NCI-H1092 treated with DMSO at 0.1 percent for 48 hours (cell line): ENCODE measurements at regions not wholly inside any gene's neighbourhood (a gene's known extent, or its start where the extent isn't known, plus 50 kb on each side); places are given as distances from the start of the nearest gene placed in this dataset.

Source experiments
- DNase-seq: peaks from one replicate; lab custom pipeline; 2025; lab: John Stamatoyannopoulos, UW

DNA sequence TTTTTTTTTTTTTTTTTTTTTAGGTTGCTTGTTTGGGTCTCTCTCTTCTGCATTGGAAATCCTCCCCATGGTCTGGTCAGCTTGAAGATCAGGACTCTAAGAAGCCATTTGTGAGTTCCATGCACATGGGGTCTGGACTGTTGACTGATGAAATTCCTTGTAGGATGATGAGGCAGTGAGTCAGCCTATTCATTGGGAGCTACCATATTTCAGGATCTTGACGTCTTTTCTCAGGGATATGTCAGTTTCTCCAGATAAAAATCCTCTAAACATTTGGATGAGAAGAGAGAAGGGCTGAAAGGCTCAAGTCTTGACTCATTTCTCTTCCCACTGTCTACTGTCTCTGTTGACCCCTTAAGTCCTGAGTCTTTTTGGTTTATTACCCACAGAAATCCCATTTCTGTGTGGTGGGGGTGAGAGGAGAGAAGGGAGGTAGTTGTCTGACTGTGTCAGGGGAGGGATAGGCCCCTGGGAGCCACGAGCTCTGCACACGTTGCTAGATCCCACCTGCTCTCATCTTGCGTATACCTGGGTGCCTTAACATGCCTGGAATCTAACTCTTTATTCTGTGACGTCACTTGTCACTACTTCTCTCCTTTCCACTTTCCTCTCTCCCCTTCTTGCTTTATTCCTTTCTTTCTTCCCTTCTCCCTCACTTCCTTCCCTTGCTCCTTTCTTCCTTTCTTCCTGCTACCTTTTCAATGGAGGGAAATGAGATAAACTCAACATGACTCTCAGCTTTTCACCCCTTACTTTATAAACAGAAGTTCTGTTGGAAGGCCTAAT lies 333.1 kb upstream of the XYLT1 start:
- DNase-seq = no peak

DNA sequence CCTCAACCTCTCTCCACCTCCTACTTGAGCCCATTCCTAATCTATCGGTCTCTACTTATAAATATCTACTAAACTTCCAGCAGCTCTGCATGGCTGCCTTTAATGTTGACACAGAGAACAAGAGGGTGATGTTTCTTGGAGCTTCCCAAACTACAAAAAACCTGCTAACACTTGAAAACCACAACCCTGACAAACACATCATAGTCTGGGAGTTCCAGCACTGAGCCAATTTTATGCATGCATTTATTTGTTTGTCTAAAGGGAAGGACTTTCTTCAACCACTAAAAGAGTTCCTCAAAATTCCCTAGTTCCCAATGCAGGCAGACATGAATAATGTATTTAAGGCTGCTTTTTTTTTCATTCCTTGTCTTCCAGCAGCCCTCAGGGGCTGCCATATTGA lies 331.8 kb upstream of the XYLT1 start:
- DNase-seq = no peak

DNA sequence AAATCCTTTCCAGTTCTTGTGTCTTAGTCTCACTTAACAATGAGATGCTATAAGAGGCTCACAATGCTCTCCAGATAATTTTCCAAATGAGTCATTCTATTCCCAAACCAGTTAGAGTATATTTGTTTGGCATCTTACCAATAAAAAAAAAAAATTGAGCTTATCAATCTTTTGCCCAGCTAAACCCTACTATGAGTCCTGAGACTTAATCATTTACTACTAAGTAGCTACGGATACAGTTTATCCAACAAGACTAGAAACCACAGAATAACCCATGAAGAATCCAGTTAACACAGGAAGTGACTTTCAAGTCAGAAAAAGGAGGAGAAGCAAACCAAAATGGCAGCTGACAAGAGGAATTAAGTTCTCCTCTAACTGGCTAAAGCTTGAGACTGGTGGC lies 330.3 kb upstream of the XYLT1 start:
- DNase-seq = no peak

- DNase-seq = no peak
Observed at GRCh38 chr16:17798716-17799115, 328.0 kb upstream of the XYLT1 start.

- DNase-seq = no peak
Observed at GRCh38 chr16:17793354-17793753, 322.6 kb upstream of the XYLT1 start.

DNA sequence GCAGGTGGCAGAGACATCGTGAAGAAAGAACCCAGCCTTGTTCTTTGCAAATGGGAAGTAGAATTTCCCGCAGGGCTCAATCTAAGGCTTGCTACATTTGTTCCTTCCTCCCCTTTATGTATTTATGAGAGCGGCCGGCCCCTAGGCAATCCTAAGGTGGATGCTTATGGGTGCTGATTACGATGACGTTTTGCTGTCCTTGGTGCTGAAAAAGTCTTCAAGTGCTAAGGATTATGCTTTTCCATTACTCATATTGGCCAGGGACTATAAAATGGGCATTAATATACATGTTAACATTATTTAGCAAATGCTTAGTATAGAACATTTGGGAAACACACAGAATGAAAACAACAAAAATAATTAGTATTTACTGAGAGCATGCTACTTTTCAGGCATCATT lies 313.3 kb upstream of the XYLT1 start:
- DNase-seq = no peak

- no peak for DNase-seq
Observed at GRCh38 chr16:17780181-17780580, 309.4 kb upstream of the XYLT1 start.

DNA sequence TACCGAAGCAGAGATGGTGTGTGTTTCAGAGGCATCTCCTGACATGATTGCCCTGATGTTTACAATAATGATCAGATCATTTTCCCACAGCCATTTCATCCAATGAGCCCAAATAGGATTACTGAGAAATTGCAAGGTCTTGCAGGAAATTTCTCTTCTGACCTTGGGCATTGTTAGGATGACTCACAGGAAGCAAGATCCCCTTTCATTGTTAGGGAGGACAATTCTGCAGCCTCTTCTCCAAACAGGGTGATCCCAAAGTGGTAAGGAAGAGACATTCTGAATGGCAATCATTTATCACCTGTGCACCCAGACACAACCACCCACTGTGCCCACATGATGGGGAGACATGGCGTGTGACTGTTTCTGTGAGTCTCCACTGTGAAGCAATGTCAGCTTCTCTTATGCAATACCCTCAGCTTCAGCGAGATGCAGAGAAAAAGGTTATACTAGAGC lies 306.7 kb upstream of the XYLT1 start:
- DNase-seq = no peak

DNA sequence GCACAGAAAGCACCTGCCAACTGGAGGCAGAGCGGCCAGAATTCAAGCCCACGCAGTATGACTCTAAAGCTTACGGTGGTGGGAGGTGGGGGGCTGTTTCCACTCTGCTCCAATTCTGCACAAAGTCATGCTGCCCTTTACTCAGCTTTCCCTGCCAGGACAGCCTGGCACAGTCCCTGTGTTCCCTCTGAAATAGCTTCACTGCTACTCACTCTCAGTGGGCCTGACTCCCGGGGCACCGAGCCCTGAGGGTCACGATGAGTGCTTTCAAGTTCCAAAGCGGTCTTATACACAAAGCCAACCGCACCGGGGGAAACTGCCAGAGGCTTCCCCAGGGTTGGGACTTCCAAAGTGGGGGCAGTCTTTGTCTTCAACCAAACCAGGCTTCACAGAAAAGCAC lies 306.1 kb upstream of the XYLT1 start:
- DNase-seq = no peak

DNA sequence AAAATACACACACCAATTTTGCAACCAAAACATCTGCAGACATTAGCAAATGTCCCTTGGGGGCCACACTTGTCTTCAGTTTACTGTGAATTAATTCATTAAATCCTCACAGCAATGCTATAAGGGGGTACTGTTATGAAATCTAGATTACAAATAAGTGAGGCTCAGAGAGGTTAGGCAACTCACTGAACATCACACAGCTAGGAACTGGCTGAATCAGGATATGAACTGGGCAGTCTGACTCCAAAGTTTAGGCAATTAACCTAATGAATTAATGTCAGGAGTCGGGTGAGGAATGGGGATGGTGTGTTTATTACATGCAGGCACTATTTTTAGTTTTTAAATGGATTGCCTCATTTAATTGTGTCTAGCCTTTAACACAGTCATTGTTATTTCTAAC lies 305.7 kb upstream of the XYLT1 start:
- no peak for DNase-seq

DNA sequence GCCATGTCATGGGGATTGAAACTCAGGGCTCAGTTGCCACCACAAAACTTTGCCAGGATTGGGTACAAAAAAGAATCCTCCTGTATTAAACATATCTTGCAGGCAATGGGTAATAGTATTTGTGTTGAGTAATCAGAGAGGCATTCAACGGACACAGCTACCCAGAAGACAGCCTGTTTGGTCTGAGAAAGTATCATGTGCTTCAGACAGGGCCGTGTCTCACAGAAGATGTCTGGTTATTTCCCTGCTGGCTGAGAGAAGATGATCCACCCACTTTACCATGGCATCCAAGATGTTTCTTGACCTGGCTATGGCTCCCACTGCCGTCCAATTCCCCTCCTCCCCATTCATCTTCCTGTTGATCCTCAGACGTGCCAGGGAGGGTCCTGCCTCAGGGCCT lies 304.3 kb upstream of the XYLT1 start:
- DNase-seq = no peak

DNA sequence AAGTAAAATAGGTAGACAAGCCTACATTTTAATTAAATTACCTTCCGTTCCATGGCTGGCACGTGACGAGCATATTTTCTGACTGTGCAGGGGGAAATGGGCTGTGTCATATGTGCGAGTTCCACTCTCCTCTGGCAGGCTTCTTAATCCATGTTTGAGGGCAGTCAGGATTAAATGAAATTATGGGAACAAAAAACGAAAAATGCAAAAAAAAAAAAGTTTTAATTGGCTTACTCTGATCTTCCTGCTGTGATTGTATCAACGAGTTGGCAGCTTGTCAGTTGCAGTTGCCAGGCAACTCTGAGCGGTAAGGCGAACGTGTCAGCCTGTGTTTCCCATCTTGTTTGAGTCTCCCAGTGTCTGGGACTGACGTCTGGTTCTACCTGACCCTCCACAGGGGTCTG lies 302.9 kb upstream of the XYLT1 start:
- no peak for DNase-seq

GRCh38 chr16:17770104-17770503 lies 299.3 kb upstream of the XYLT1 start:
- DNase-seq = no peak

DNA sequence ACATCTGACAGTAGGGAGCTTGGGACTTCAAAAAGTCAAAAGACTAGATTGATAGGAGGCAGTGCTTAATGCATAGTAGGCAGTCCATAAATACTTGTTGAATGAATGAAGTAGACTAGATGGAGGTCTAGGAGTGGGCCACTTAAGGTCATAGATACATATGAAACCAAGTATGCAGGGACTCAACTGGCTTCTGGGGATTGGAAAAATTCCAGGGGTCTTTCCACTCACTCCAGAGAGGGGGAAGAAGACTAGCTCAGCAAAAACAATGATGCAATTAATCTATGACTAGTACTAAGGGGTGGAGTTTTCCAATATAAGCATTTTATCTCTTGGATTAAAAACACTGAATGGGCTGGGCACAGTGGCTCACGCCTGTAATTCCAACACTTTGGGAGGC lies 298.3 kb upstream of the XYLT1 start:
- no peak for DNase-seq

GRCh38 chr16:17768257-17768656 lies 297.5 kb upstream of the XYLT1 start:
- DNase-seq = no peak

- no peak for DNase-seq
Observed at GRCh38 chr16:17766012-17766411, 295.3 kb upstream of the XYLT1 start.

DNA sequence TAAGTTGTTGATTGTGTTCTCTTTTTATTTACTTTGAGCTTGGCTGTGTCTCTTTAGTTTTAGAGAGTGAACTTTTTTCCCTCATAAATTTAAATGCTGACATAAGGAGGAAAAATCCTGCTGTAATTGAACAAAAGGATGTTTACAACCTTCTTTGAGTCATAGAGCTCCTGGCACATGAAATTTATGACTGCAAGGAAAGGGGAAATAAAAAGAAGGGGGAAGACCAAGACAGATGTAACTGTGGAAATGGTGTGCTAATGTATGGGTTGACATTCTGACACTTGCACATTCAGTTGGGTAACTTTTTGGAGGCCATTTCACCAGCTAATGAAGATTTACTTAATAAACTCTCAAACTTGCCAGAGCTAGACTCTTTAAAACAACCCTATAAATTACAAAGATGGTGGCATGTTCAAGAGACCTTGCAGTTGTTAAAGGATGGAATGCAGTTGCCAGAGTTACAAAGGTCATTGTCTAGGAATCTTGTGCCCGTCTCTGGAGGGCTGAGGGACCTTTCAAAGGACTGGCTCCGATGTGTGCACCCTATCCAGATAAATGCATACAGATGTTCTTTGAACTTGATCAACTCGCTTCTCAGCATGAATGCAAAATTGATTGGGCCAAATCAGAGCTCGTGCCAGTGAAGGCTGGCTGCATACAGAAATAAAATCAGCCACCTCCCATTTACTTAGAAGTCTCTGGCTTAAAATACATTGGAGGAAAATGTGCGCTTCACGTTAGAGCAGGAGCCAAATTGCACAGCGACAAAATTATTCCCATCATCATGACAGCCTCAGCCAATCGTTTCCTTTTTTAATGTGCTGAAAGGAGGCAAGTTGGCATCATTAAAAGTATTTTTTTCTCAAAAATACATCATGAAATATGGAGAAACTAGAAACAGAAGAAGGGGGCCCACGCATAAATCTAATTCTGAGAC lies 289.0 kb upstream of the XYLT1 start:
- no peak for DNase-seq

DNA sequence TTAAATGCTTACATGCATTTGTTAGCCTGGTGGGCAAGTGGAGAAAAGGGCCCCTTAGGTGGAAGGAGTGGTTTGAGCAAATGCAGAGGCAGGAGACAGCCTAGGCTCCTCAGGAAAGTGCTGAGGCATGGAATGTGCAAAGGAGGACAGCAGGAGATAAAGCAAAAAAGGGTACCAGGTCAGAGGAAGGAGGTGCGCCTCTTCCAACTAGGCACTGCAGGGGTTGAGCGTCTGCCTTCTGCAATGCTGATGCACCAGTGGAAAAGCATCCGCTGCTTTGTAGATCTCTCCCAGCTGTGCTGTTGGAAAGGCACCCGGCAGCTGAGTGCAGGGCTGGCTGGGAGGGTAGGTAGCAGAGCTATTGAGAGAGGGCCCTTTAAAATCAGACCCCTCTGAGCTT lies 287.0 kb upstream of the XYLT1 start:
- DNase-seq = no peak

DNA sequence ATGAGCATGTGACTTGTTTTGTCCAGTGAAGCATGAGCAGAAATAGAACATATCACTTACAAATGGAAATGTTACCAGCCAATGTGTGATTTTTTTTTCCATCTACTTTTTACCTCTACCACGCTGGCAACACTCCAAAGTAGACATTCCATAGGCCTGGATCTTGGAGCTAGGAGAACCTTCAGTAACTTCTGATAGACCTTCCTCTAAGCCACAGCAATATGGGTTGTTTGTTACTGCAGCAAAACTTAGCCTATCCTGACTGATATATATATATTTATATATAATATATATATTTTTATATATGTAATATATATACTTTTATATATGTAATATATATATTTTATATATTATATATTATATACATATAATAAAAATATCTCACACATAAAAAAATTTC lies 284.4 kb upstream of the XYLT1 start:
- no peak for DNase-seq

- no peak for DNase-seq
Observed at GRCh38 chr16:17753434-17753833, 282.7 kb upstream of the XYLT1 start.

DNA sequence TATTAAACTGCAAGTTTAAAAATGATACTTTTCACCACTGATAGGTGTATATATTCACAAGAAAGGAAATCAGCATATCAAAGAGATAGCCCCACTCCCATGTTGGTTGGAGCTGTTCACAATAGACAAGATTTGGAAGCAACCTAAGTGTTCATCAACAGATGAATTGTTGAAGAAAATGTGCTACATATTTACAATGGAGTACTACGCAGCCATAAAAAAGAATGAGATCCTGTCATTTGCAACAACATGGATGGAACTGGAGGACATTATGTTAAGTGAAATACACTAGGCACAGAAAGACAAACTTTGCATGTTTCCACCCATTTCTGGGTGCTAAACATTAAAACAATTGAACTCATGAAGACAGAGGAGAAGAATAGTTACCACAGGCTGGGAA lies 278.9 kb upstream of the XYLT1 start:
- no peak for DNase-seq

- DNase-seq = no peak
Observed at GRCh38 chr16:17748044-17748719, 277.4 kb upstream of the XYLT1 start.
